COLO668 (cell line): ENCODE measurements at regions not wholly inside any gene's neighbourhood (a gene's known extent, or its start where the extent isn't known, plus 50 kb on each side); places are given as distances from the start of the nearest gene placed in this dataset.

ENCODE experiments used
- DNase-seq: peaks from one replicate; lab custom pipeline; 2025; ENCODE audit not compliant: unreplicated experiment; lab: John Stamatoyannopoulos, UW

DNA sequence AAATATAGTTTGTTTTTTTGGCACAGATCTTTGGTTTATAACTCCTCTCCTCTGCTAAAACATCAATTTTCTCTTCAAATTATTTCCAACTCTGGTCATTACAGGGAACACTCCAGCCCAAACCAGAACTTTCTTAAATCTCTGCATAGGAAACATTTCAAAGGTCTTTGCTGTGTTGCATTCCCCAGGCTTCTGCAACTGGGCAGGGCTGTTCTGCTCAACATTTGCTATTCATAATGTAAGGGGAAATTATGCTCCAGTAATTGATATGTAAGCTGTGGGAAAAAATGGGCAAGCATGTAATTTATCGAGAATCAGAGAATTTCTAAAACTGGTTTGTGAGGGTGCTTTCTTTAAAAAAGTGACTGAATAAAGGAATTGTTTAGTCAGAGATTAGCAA, 410.4 kb downstream of the TUSC7 start:
- no peak for DNase-seq

DNA sequence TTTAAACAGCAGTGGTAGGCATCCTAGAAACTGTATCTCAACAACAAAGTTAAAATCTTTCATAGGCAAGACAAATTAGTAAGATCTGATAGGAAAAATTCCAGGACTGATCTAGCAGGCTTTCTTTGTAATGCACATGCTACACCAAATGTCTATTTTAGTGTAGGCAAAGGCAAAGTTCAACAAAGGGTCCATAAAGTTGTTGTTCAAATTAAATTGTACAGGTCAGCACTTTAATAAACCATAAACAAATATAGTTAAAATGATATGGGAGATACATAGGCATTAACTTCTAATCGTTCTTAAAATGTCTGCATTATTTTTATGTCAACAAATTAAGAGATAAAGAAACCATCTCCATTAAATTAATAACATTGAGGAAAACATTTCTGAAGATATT, 413.0 kb downstream of the TUSC7 start:
- no peak for DNase-seq

- no peak for DNase-seq
These were observed 416.9 kb downstream of the TUSC7 start for GRCh38 chr3:117126460-117126859.

GRCh38 chr3:117126946-117127546, 417.5 kb downstream of the TUSC7 start:
- no peak for DNase-seq

- DNase-seq: no peak
These were observed 418.6 kb downstream of the TUSC7 start for GRCh38 chr3:117128133-117128532.

DNA sequence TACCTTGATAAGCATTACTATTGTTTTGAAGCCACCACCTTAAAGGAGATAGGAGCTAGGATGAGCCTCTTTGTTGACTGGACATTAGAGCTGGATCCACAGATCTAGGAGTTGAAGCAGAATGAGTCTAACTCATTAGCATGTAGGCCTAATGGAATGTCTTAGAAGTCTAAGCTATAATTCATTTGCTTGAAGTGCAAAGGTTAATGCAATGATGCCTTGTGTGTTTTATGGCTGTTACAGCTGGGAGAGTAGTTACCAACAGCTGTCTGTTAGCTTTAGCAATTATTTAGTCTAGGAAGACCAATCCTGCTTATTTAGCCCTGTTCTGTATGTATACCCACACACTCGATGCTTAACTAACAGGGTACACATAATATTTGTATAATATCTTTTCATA, 419.3 kb downstream of the TUSC7 start:
- DNase-seq: no peak

DNA sequence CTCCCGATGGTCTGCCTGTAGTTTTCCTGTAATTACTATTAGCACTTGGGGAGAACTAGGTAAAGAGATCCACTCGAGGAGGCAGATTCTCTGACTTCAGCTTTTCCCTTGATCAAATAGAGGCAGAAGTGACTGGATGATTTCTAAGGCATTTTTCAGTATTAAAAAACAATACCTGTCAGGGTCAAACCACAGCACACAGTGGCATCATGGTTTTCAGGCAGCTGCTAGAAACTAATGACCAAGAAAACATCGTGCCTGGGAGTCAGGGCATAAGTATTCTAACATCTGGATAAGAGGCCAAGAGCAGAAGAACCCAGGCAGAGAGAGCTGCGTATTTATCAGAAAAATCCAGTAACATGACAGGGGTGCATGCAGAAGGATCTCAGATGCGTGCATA, 419.9 kb downstream of the TUSC7 start:
- DNase-seq: no peak

- DNase-seq: no peak
These were observed 420.6 kb downstream of the TUSC7 start for GRCh38 chr3:117130222-117130621.

DNA sequence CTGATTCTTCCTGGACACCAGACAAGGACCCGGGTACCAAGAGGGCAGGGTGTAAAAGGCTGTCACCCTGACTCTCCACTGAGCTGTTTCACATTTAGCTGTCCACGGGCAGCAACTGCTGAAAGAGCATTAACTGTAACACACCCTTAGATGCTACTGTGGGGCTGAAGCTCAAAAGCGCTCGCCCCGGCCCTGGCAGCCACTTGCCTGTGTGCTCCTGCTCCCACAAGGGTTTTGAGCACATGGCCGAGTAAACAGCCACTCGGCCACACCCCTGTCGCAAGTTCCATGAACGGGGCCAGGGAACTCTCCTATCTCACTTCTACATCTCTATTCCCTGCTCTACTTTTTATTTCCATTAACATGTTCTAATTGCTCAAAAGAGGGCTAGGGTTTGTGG, 421.7 kb downstream of the TUSC7 start:
- no peak for DNase-seq

DNA sequence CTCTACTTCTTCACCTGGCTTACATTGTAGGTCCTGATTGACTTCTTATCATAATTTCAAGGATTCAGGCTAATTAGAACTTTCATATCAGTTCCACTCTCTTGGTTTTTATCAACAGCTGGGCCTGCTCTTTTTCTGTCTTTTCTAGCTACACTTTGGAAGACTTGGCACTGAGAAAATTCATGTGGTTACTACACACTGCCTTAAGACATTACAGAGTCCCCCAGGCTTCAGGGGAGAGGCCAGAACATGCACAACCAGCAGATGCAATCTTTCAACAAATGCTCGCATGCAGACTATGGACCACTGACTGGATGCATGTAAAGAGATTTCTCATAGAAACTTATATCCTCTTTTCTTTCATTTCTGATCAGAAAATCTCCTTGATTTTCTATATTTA, 423.5 kb downstream of the TUSC7 start:
- no peak for DNase-seq

DNA sequence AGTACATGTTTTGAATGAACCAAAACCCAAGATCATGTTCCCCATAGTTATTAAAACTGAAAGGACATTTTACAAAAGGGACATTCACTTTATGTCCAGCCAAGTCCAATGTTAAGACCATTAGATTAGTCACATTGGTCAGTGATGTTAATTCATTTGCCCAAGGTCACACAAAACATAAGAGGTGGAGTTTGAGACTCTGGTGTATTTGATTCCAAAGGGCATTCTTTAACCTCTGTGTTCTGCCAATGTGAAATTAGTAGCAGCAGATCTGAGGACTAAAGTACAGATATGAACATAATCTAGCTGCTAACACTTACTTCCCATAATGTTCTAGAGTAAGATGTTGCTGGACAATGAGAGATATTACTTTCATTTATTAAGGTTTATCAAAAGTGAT, 425.6 kb downstream of the TUSC7 start:
- DNase-seq: no peak

DNA sequence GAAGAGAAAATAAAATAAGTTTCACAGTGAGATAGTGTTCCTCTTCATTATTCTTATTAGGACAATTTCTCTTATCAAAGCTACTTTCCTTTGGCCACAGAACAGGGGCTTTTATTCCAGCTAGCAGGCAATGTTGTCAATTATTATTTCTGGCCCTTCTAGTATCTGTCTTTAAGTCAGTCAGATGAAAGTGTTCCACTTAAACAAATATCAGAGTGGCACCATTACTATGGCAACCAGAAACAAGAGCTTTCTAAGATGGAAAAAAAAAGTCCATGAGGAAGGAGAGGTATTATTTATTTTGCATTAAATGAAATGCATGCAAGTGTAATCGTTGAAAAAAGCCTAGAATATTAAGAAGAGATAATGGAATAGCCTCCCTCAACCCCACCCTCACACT, 426.4 kb downstream of the TUSC7 start:
- no peak for DNase-seq

- no peak for DNase-seq
These were observed 427.5 kb downstream of the TUSC7 start for GRCh38 chr3:117137065-117137464.

- DNase-seq: no peak
These were observed 430.1 kb downstream of the TUSC7 start for GRCh38 chr3:117139681-117140080.

- no peak for DNase-seq
These were observed 432.2 kb downstream of the TUSC7 start for GRCh38 chr3:117141812-117142211.

DNA sequence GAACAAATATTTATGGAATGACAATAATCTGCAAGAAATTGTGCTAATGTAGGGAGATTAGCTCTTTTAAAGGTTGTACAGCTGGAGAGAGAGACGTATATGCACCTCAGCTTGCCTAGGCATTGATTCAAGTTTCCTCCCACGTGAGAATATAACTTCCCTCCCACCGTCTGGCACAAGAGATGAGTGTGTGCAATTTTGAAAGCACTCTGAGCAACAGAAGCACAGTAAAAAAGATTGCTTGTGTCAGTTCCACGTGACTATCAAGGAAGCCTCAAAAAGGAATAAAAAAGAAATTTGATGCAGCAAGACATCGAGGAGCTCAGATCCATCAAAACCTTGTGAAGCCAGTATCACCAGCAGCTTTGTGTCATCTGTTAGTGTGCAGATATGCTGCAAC, 435.3 kb downstream of the TUSC7 start:
- DNase-seq: no peak

DNA sequence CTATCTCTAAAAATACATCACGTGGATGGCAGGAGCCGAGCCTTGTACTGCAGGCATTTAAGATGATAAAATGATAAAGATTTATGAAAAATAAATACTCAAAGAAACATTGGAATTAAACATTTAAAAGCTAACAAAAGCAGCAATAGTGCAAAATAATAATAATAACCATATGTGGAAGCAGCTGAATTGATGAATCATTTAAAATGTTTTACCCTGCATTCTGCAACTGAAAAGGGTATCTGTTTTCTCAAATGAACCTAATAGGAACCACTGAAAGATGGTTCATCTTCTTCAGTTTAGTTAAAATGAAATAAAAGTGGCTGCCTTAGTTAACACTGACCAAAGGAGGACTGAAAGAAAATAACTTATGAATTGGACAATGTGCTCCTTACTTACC, 436.1 kb downstream of the TUSC7 start:
- no peak for DNase-seq

DNA sequence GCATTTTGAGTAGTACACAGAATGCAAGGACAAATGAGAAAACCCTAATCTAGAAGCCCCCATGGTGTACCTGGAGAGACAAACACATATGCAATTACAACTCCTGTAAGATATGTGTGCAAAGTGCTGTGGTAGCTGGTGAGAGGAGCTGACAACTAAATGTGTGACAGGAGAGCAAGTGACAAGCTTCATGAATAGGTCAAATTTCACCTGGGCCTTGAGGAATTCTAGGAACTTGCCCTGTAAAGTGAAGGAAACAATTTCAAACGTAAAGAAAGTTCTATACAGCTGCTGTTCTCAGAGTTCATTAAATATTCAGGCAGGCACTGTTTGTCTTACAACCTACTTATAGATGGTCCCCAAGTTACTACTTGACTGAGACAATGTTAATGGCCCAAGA, 437.0 kb downstream of the TUSC7 start:
- no peak for DNase-seq

GRCh38 chr3:117149584-117149983, 440.0 kb downstream of the TUSC7 start:
- DNase-seq: no peak

GRCh38 chr3:117150628-117151027, 441.0 kb downstream of the TUSC7 start:
- DNase-seq: no peak

DNA sequence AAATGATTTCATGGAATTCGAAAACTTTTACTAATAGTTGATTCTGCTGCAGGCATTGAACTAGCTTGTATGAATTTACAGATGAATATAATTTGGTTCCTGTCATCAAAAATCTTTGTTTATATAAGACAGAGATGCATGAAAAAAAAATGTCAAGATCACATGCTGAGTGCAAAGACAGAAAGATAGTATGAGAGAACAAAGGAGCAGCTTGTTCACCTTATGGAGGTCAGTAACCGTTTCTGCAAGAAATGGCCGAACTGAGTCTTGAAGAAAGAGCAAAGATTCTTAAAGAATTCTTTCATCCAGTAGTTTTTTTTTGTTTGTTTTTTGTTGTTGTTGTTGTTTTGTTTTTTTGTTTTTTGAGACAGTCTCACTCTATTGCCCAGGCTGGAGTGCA, 450.6 kb downstream of the TUSC7 start:
- no peak for DNase-seq

DNA sequence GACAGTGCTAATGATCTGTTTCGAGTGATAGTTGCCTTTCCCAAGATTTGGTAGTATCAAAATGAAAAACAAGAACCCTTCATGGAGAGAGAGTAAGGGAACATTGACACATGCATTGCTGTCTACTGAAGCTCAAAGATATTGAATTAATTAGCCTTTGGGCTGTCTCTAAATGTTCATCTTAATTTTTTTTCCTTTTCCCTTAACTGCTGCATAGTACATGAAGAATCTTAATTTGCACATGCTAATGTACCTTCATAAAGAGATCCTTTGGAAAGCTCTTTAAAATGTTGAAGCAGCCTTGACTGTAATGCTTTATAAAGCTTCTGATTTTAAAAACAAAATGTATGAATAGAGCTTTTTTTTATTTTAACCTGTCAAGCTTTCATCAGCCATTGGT, 452.2 kb downstream of the TUSC7 start:
- no peak for DNase-seq

DNA sequence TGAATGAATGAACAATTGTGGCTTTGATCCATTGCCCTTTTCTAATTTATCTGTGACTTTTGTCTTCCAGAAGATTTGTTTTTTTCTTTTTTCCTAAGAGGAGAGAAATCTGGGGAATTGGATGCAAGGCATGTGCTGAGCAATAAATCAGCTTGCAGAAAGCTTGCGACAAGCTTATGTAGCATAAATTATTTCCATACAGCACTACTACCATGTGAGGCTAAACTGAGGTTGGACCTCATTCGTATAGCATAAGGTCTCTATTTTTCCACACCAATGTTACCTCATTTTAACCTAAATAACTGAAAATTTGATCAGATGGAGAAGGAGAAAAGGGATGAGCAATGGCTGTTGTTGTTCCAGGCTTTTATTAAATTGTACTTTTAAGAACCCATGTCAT, 455.6 kb downstream of the TUSC7 start:
- no peak for DNase-seq

DNA sequence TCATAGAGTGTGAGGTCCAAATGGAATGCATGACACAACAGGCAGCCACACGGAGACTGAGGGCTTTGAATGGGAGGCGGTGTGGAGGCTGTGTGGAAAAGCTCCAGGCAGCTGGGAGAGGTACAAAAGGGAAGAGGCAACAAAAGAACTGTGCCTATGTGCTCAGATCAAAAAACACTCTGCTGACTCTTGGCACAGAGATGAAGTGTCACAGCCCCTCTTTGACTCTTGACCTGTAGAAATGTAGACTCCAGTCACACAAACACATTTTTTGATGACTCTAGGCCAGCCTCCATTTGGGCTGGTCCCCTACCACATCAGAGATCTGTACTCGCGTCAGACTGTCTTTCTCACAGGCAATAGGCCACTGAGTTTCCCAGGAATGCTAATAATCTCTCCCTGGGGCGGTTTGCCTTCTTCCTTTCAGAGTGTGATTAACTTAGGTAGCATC, 456.0 kb downstream of the TUSC7 start:
- no peak for DNase-seq
